Fibroblast of pulmonary artery (primary cell): ENCODE measurements at regions not wholly inside any gene's neighbourhood (a gene's known extent, or its start where the extent isn't known, plus 50 kb on each side); places are given as distances from the start of the nearest gene placed in this dataset.
"Not testable (repeated sequence)": the region's sequence is repeated elsewhere in the genome, so short reads cannot be mapped to it uniquely, and the experiment has no call there.

ENCODE experiments used
- DNase-seq: peaks from one replicate; pipeline ENCODE4 v3.0.0-alpha.2; 2010; ENCODE audit warnings: low read depth
- H3K4me3 ChIP-seq: replicated peaks from 2 replicates; pipeline ENCODE4 v1.5.1; 2011; ENCODE audit warnings: low read depth, mild to moderate bottlenecking, control low read depth, low read length, moderate library complexity
- TF ChIP-seq, protein P1 (sequence below): IDR thresholded peaks from 2 replicates; pipeline ENCODE4 v1.5.1; 2011; ENCODE audit warnings: mild to moderate bottlenecking, control low read depth, low read length, inconsistent platforms; ENCODE audit errors: missing control alignments

GRCh38 chr4:26058537-26058936, 144.5 kb downstream of the SMIM20 start:
- TF ChIP-seq, protein P1, sequence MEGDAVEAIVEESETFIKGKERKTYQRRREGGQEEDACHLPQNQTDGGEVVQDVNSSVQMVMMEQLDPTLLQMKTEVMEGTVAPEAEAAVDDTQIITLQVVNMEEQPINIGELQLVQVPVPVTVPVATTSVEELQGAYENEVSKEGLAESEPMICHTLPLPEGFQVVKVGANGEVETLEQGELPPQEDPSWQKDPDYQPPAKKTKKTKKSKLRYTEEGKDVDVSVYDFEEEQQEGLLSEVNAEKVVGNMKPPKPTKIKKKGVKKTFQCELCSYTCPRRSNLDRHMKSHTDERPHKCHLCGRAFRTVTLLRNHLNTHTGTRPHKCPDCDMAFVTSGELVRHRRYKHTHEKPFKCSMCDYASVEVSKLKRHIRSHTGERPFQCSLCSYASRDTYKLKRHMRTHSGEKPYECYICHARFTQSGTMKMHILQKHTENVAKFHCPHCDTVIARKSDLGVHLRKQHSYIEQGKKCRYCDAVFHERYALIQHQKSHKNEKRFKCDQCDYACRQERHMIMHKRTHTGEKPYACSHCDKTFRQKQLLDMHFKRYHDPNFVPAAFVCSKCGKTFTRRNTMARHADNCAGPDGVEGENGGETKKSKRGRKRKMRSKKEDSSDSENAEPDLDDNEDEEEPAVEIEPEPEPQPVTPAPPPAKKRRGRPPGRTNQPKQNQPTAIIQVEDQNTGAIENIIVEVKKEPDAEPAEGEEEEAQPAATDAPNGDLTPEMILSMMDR, result no peak

GRCh38 chr4:26059391-26060154, 145.6 kb downstream of the SMIM20 start:
- DNase-seq, result no peak
- no peak overlapping the region for H3K4me3 ChIP-seq
- TF ChIP-seq, protein P1, result no peak

More at GRCh38 chr4:26058537-26058936, 144.5 kb downstream of the SMIM20 start:
- DNase-seq, result no peak
- H3K4me3 ChIP-seq, result no peak overlapping the region

GRCh38 chr4:26060286-26060685, 146.3 kb downstream of the SMIM20 start:
- no peak overlapping the region for H3K4me3 ChIP-seq
- DNase-seq, result no peak
- TF ChIP-seq, protein P1, result no peak

GRCh38 chr4:26061248-26061986, 147.4 kb downstream of the SMIM20 start:
- TF ChIP-seq, protein P1, result peak; percentile 73
- H3K4me3 ChIP-seq, result no peak overlapping the region
- DNase-seq, result peak; percentile 67

DNA sequence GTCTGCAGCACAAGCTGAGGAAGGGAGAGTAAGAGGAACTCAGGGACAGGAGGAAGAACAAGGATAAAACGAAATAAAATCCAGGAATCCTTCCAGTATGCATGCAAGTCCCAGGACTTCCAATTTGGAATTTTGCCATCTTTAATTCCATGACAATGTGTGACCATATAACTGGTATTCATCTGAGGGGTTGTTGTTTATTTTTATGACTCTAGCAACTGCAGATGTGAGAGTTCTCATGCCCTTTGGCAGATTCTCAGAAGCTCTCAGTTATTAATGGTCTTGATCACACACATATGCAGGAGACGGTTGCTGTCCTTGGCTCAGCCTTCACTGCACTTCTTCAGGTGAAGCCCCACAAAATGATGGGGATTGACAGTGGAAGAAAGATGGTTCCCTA, 148.2 kb downstream of the SMIM20 start:
- TF ChIP-seq, protein P1, result no peak
- no peak for DNase-seq
- no peak overlapping the region for H3K4me3 ChIP-seq

DNA sequence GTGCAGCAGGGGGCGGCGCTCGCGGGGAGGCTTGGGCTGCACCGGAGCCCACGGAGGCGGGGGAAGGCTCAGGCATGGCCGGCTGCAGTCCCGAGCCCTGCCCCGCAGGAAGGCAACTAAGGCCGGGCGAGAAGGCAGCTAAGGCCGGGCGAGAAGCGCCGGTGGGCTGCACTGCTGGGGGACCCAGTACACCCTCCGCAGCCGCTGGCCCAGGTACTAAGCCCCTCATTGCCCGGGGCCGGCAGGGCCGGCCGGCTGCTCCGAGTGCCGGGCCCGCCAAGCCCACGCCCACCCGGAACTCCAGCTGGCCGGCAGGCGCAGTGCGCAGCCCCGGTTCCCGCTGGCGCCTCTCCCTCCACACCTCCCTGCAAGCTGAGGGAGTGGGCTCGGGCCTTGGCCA, 150.0 kb downstream of the SMIM20 start:
- H3K4me3 ChIP-seq, result not testable (repeated sequence)

GRCh38 chr4:26065833-26066232, 151.8 kb downstream of the SMIM20 start:
- no peak overlapping the region for H3K4me3 ChIP-seq
- TF ChIP-seq, protein P1, result no peak

More for the DNA sequence above, 150.0 kb downstream of the SMIM20 start:
- not testable (repeated sequence) for DNase-seq

More at GRCh38 chr4:26065833-26066232, 151.8 kb downstream of the SMIM20 start:
- no peak for DNase-seq
